ENCODE measurements at regions not wholly inside any gene's neighbourhood (a gene's known extent, or its start where the extent isn't known, plus 50 kb on each side); places are given as distances from the start of the nearest gene placed in this dataset.

- ATAC-seq: no peak
- no peaks in the 10 kb centered on the region for H3K27me3 ChIP-seq (ENCODE audit: low read depth)
- no peaks in the 10 kb centered on the region for H3K4me1 ChIP-seq
- no peaks in the 10 kb centered on the region for H3K9me3 ChIP-seq
- intact Hi-C loops (cut with DNase I): no loop called here
- TF ChIP-seq CTCF (IDR thresholded peaks at IDR 0.05): no peak
- no peaks in the 10 kb centered on the region for H3K36me3 ChIP-seq
- DNase-seq: no peak
- H3K4me3 ChIP-seq: no peak overlapping the region
- H3K27ac ChIP-seq: no peak overlapping the region
Measured at GRCh38 chr14:26928019-26928418, 330.2 kb upstream of the NOVA1 start.

GRCh38 chr14:26929361-26929760, 331.5 kb upstream of the NOVA1 start:
- H3K36me3 ChIP-seq: no peaks in the 10 kb centered on the region
- ATAC-seq (no peak), DNase-seq (no peak)
- no peak overlapping the region for H3K4me3 ChIP-seq
- H3K27ac ChIP-seq: no peak overlapping the region
- intact Hi-C loops (cut with DNase I): no loop called here
- no peak for TF ChIP-seq CTCF (IDR thresholded peaks at IDR 0.05)
- no peaks in the 10 kb centered on the region for H3K27me3 ChIP-seq (ENCODE audit: low read depth)
- H3K9me3 ChIP-seq: no peaks in the 10 kb centered on the region
- H3K4me1 ChIP-seq: no peaks in the 10 kb centered on the region

- no peaks in the 10 kb centered on the region for H3K27me3 ChIP-seq (ENCODE audit: low read depth)
- DNase-seq (no peak), ATAC-seq (no peak)
- H3K27ac ChIP-seq: no peak overlapping the region
- no peaks in the 10 kb centered on the region for H3K9me3 ChIP-seq
- no peaks in the 10 kb centered on the region for H3K4me1 ChIP-seq
- no peaks in the 10 kb centered on the region for H3K36me3 ChIP-seq
- intact Hi-C loops (cut with DNase I): no loop called here
- H3K4me3 ChIP-seq: no peak overlapping the region
- no peak for TF ChIP-seq CTCF (IDR thresholded peaks at IDR 0.05)
Measured at GRCh38 chr14:26930576-26930975, 332.7 kb upstream of the NOVA1 start.

- ATAC-seq: no peak
- Histone ChIP-seq H3K27ac (no peak overlapping the region), H3K4me3 (no peak overlapping the region), H3K36me3 (no peaks in the 10 kb centered on the region), H3K9me3 (no peaks in the 10 kb centered on the region), H3K27me3 (ENCODE audit: low read depth) (no peaks in the 10 kb centered on the region), H3K4me1 (no peaks in the 10 kb centered on the region)
- no peak for DNase-seq
- no peak for TF ChIP-seq CTCF (IDR thresholded peaks at IDR 0.05)
- intact Hi-C loops (cut with DNase I): no loop called here
Measured at GRCh38 chr14:26932606-26933005, 334.8 kb upstream of the NOVA1 start.

GRCh38 chr14:26933431-26933830, 335.6 kb upstream of the NOVA1 start:
- no peak for TF ChIP-seq CTCF (IDR thresholded peaks at IDR 0.05)
- no peak for ATAC-seq
- DNase-seq: no peak
- Histone ChIP-seq H3K9me3 (no peaks in the 10 kb centered on the region), H3K27me3 (ENCODE audit: low read depth) (no peaks in the 10 kb centered on the region), H3K36me3 (no peaks in the 10 kb centered on the region), H3K27ac (no peak overlapping the region), H3K4me3 (no peak overlapping the region), H3K4me1 (no peaks in the 10 kb centered on the region)
- intact Hi-C loops (cut with DNase I): no loop called here

- no peak for TF ChIP-seq CTCF (IDR thresholded peaks at IDR 0.05)
- no peak overlapping the region for H3K27ac ChIP-seq
- intact Hi-C loops (cut with DNase I): no loop called here
Measured at GRCh38 chr14:26934151-26934550, 336.3 kb upstream of the NOVA1 start.

More at GRCh38 chr14:26934151-26934550, 336.3 kb upstream of the NOVA1 start:
- Histone ChIP-seq H3K9me3 (no peaks in the 10 kb centered on the region), H3K36me3 (no peaks in the 10 kb centered on the region), H3K27me3 (ENCODE audit: low read depth) (no peaks in the 10 kb centered on the region), H3K4me3 (no peak overlapping the region), H3K4me1 (no peaks in the 10 kb centered on the region)
- ATAC-seq (no peak), DNase-seq (no peak)
